ENCODE measurements at regions not wholly inside any gene's neighbourhood (a gene's known extent, or its start where the extent isn't known, plus 50 kb on each side); places are given as distances from the start of the nearest gene placed in this dataset.
"Not testable (repeated sequence)": the region's sequence is repeated elsewhere in the genome, so short reads cannot be mapped to it uniquely, and the experiment has no call there.

DNA sequence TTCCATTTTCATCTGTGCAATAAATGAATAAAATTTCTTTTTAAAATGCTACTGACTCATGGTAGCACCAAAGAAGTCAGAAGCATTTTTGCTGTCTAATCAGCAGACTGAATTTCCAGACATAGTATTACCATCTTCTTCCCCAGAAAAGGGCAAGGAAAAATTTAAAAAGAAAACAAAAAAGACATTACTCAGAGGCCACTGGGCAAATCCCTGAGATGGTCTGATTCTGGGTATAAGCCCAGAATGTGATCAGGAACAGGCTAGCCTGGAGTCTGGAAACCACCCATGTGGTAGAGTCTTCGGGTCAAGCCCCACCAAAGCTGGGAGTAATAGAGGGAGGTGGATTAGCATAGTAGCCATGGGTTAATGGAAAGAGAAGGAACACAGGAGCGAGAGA lies 342.8 kb downstream of the FBXW7 start:
- DNase-seq, result no peak

DNA sequence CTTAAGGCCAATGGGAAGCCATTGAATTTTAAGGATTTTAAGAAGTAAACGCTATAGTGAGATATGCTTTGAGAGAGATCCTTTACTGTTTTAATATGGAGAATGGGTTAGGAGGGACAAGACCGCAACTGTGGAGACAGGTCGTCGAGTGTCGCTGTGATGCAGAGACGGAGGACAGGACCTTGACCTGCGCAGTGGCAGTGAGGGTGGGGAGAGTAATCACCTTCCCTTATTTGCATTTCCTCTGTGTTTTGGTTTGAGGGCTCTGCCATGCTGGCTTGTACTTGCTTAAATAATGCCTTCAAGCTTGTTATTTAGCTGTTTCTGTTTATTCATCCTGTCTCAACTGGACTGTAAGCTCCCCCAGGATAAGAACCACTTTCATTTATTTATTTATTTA lies 345.0 kb downstream of the FBXW7 start:
- no peak for DNase-seq

DNA sequence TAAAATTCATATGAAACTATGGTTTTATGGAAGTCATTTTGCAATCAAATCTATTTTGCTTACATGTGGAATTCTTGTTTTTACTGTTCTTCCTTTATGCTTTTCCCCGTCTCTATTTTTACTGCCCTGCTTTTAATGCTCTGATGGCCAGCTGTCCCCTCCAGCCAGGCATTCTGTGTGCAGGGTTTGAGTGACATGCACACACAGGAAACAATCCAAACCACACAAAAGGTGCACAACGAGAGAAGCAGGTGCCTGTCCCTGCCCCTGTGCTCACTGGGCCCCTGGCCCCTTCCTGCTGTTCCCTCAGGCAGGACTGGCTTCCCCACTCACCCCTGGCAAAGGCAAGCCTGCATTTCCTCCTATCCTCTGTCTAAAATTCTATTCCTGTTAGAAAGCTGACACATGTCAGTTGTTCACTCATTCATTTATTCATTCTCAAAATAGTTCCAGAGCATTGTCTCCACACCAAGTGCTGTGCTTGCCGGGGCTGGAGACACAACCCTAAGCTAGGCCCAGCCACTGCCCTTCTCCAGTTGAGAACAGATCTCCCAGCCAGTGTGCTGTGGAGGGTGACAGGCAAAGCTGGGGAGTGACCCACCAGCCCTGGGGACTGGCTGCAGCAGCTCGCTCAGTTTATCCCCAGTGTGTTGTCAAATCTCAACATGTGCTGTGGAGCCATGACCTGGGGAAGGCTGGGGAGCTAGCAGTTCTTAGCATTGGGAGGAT lies 346.3 kb downstream of the FBXW7 start:
- DNase-seq, result no peak

DNA sequence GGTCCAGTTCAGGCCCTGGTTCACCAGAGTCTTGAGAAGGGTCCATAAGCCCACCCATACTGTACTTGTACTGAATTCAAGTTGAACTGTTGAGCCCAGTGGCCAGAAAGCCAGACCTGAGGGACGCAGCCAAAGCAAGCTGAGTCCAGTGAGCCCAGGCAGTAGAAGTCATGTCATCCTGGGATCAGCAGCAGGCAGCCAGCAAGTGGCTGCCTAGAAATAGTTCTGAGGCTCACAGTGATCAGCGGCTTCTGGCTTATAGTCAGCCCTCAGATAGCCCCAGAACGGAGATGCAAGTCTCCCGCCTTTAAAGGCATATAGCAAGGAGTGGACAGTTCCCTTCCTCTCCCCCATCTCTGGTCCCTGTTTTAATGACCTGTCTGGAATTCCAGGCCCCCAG lies 347.1 kb downstream of the FBXW7 start:
- no peak for DNase-seq

DNA sequence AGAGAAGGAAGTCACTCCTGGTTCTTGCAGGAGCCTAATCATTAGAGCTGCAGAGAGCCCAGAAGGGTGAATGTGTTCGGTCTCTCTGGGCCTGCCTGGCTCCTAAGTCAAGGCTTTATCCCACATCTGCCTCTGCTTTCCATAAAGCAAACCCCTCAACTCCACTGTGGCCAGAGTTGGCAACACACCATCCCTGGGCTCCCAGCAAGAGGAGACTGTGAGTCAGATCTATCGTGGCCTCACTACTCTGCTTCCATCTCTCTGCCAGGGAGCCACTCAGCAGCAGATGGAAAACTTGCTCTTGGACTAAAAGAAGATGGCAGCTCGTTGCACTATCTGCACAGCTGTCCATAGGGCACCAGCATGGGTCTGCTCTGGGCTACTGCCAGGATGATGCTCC lies 348.2 kb downstream of the FBXW7 start:
- no peak for DNase-seq

DNA sequence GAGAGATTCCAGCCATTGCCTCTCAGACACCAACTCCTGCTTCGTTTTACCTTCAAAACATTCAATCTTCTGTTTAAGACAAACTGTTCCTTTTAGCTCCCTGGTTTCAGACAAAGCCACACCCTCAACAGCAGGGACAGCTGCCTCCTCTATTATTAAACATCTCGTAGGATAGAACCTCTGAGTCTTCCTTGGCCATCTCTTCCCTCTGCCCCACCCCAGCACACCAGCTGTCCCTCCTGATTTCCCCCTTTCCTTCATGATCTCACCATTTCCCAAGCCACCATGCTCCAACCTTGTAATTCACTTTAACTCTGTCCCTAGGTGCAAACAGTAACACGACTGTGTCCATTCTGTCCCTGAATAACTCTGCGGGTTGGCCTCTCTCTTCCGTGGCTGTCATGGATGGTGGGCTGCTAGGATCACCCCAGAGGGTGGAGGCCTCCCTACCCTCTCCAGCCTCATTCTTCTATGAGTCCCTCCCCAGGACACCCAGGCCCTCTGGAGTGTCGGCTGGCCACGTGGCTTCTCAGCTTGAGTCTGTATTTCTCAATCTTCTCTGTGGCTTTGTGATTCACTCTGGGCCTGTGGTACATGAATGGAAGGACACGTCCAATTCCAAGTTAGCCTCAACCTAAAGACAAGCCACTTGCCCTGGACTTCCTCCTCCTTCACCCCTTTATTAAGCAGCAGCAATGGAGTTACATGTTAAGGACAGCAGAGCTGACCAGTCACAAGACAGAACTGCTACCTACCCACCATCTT lies 349.9 kb downstream of the FBXW7 start:
- no peak for DNase-seq

DNA sequence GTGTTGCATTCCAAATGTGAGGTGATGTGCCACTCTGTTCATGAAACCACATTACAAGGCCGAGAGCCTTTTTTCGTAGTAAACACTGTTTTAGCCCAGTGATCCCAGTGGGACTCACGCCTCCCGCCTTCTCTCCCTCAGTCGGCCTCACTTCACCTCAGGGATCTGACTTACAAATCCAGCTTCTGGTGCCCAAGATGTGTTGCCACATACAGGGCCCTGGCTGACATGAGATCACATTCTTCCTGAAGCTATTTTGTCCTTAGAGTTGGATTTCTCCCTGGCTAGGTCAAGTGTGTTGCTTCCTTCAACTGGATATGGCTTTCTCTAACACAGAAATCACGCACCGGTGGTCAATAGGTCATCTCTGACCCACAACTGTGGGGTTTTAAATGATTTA lies 354.7 kb downstream of the FBXW7 start:
- DNase-seq, result no peak

DNA sequence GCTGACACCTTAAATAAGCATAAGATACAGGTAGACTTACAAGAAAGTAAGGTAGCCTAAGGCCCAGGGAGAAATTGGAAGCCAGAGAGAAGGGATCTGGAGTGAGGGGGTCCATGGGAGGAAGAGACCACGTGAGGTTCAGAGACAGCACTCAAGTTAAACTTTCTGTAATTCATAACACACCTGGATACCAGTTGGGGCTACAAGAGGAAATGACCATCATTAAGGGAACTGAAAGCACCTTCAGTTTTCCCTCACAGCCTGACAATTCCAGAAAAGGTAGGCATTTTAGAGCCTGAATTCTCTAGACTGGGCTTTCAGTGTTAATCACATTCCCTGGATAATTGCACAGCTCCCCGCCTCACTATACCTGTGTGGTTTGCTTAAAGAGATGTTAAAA lies 355.5 kb downstream of the FBXW7 start:
- DNase-seq, result no peak

DNA sequence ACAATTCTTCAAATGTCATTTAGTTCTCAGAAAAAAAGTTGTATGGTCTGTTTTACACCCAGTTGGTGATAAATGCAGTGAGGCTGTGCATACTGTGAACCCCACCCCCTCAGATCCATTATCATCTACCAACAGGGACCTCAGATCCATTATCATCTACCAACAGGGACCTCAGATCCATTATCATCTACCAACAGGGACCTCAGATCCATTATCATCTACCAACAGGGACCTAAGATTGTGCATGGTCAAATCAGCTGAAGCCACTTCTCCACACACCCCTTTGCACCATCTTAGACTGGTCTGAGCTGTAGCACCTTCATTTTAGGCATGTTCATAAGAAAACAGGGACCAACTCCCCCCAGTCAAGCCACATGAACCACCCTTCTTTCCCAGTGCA lies 358.4 kb downstream of the FBXW7 start:
- not testable (repeated sequence) for DNase-seq

DNA sequence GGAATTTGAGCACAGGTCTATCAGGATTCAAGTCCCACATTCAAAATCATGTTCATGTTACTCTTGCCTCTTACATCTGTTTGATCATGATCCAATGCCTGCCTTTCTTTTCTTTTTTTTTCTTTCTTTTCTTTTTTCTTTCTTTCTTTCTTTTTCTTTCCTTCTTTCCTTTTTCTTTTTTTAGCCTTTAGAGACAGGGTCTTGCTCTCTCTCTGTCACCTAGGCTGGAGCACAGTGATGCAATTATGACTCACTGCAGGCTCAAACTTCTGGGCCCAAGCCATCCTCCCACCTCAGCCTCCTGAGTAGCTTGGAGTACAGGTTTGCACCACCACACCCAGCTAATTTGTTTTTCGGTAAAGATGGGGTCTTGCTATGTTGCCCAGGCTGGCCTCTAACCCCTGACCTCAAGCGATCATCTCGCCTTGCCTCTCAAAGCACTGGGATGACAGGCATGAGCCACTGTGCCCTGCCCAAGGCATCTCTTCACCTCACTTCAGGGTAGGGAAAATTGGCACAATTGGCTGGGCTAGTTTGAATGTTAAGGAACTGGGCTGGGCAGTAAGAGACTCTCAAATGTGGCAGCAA lies 359.2 kb downstream of the FBXW7 start:
- no peak for DNase-seq

DNA sequence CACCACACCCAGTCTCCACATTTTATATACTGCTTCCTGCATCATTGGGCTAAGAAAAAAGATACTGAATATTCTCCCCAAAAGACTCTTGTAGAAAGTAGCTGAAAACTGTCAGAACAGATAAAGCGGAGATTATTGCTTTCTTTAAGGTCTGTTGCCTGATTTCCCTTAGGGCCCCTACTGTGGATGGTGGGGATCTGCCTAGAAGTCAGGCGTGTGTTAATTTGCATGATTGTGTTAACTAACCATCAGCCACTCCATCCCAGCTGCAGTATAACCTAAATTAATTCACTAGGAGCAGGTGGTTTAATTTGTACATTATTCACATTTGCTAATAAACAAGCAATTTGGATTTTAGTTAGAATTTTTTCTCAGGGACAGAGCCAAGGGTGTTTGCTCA lies 360.3 kb downstream of the FBXW7 start:
- no peak for DNase-seq

DNA sequence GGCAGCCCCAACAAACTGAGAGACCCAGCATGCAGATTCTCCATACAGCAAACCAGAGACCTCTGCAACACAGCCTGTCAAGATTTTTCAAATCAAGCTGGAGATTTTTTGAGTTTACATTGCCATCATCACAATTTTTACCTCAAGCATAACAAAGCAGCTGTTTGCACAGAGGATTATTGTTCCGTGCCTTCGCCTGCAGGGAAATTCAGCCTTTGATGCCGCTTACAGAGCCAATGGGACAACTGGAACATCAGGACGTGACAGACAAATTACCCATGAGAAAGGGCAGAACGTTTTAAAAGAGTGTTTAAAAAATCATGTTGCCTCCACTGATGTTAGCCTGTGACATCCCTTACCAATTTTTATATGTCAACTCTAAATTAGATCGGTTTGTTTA lies 363.7 kb downstream of the FBXW7 start:
- DNase-seq, result no peak

DNA sequence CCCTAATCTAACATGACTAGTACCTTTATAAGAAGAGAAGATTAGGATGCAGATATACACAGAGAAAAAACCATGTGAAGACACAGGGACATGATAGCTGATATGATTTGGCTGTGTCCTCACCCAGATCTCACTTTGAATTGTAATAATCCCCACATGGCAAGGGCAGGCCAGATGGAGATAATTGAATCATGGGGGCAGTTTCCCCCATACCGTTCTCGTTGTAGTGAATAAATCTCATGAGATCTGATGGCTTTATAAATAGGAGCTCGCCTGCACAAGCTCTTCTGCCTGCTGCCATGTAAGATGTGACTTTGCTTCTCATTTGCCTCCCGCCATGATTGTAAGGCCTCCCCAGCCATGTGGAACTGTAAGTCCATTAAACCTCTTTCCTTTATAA lies 364.3 kb downstream of the FBXW7 start:
- DNase-seq, result no peak

DNA sequence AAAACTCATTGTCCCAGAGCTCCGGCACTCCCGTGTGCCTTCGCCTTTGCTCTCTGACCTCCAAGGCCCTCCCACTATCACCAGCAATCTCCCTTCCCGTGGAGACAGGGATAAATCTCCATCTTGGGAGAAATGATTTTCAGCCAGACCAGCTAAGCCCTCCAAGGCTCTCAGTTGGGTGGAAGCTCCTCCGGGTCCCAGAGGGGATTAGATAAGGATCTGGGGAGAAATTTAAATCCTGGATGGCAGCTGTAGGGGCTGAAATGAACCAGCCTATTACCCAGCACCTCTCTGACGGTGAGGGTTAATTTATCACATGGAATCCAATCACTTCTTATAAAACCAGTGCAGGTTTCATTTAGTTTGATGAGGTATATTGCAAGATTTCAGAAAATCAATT lies 366.2 kb downstream of the FBXW7 start:
- no peak for DNase-seq

DNA sequence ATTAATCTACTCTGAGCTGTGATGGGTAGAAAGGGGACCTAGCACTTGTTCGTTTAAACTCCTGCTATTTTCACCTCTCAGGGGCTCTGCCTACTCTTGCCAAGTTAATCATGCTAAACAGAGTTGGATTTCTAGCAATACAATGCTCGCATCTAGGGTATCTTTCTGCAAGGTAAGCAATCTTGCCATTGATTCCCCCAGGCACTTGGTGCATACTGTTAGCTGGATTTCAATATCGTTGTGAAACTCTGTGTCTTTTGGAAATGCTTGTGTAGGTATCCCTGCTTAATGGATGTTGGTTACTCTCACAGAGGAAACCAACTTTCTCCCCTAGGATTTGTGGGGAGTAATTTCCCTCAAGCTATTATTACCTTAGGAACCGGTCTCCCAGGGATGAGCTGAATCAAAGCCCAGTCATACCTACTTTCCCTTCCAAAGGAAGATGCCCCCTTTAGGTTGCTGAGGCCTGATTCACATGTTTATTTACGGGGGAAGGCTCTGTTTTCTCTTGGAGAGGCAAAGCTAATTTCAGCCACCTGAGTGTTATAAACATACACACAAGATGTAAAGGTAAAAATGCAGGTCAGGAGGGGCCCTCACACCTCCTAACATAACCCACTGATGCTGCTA lies 366.8 kb downstream of the FBXW7 start:
- DNase-seq, result no peak

DNA sequence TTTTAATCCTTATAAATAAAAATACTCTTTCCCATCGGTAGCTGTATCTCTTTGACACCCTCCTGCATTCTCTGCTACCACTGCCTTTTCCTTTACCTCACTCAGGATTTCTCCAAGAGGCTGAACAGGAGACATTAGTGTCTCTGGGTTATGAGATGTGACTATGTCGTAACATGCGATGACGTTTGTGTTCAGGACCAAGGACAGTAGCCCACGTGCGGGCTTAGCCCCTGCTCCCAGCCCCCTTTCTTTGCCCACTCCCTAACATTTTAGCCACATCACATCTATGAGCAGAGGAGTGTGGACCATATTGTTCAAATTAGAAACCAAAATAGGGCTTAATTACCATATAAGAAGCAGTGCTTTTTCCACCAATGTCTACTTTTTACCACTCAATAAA lies 369.3 kb downstream of the FBXW7 start:
- no peak for DNase-seq

DNA sequence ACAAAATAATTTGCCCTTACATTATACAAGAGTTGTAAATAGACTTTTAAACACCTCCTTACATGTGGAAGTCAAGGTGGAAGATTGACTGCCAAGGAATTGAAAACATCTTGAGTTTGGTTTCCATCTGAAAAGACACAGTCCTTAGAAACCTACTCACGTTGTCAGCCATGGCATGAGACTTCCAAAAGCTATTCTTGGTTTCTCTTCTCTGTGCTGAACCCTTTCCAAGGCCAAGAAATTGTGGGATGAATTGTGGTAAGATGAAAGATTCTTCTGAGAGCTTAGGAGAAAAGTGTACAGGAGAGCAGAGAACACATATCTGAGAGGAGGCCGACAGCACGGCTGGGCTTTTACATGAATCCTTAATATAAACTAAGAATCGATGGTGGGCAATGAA lies 370.0 kb downstream of the FBXW7 start:
- DNase-seq, result no peak

DNA sequence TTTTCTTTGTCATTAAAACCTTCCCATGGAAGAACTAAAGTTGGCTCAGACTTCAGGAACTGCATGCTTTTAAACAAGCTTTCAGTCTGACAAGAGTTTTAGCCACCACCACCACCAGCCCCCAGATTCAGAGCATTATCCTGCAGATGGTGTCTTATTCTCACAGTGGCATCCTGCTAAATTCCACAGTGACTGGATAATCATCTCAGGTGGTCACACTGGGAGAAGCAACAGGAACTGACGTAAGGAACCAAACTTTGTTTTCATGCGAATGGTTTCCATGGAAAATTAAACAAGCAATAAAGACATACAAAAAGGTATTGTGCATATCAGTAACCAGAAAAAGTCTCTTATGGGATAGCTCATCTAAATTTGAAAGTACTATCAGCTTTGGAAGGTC lies 370.7 kb downstream of the FBXW7 start:
- no peak for DNase-seq

DNA sequence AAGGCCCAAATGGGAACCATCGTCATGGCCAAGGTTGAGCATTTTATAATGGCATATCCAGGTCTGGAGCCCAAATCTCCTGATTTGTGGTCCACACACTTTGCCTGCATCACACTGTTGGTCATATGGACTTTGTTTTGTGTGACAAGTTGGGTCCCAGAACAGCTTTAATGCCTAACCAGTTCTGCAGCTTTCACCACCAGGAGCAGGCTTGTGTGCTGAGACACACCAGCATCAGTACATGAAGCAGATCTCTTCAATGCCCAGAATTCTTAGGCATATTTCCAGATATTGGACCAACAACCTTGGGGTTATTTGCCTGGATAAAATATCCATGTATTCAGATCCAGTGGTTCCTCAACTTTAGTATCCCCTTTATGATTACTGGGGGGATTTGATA lies 371.3 kb downstream of the FBXW7 start:
- no peak for DNase-seq

DNA sequence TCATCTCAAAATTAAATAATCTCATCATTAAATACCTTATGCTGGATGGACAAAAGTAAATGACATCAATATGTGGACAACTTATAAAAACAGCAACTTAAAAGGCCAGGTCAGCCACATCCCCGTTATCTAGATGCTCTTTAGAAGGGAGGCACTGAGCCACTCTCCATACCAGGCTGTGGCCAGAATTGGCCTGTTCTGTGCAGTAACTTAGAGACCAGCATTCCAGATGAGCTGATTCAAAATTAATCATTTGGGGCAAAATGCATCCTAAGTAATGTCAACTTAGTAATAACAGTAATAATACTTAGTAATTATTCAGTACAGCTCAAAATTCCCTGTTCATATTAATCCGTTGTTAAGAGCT lies 373.6 kb downstream of the FBXW7 start:
- DNase-seq, result no peak

DNA sequence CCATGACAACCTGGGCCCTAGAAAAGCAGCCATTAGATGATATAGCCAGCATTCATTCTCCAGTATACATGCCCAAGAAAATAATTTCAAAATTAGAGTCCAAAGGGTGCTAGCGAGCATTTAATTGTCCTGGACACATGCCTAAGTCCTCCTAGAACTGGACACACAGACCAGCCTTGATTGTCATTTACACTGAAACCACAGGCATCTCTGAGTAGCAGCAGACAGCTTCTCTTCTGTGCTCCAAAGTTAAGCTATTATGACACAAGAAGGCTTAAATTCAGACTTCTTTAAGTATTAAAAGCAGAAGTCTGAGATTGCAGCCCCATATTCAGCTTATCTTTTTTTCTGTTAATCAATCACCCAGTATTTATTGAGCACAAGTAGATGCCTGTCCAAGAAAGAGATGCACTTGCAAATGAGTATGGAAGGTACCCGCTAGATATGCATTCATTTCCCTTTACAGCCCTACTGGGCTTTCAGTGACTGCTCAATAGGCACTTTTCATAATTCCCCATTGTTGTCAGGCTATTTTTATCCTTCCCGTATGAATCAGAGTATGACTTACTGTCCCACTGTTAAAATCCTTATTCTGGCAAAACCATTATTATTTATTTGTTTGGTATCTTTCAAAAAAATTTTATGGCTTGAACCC lies 374.1 kb downstream of the FBXW7 start:
- no peak for DNase-seq

DNA sequence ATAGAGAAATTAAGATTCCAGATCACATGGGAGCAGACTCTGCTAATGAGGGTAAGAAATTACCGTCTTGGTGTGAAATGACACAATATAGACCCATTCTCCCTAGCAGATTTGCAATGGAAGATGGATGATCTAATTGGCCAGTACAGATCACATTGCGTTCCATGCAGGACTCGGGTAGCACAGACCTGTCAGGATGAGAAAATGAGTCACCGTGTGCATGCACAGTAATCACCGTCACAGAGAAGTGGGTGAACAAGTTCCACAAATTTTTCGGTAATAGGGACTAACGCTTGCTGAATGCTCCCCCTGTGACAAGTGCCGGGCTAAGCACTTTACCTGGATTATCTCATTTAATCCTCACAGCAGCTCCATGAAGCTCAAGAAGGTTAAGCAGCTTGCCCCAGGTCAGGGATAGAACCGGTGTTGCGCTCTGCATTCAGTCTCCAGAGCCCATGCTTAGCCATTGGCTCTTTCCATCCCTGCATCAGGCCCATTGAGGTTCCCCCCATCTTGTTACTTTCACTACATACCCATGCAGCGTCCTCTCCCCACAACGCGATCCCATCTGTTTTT lies 375.6 kb downstream of the FBXW7 start:
- DNase-seq, result no peak

DNA sequence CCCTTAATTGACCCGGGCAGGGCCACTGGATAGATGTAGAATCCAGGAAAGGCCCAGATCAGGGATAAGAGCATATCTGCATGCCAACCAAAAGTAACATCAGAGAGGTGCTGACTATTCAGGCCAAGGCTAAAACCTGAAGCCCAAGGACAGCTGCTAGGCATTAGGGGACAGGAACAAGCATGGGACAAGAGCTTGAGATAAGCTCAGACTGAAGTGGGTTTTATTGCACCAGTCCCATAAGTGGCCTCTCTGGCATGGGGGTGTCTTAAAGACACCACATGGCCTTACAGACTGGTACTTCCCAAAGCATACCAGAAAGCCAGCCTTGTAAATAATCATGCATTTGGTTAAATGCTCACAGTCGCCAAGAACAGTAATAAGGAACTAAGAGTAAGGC lies 376.1 kb downstream of the FBXW7 start:
- DNase-seq, result no peak
